ENCODE measurements at regions not wholly inside any gene's neighbourhood (a gene's known extent, or its start where the extent isn't known, plus 50 kb on each side); places are given as distances from the start of the nearest gene placed in this dataset.

DNA sequence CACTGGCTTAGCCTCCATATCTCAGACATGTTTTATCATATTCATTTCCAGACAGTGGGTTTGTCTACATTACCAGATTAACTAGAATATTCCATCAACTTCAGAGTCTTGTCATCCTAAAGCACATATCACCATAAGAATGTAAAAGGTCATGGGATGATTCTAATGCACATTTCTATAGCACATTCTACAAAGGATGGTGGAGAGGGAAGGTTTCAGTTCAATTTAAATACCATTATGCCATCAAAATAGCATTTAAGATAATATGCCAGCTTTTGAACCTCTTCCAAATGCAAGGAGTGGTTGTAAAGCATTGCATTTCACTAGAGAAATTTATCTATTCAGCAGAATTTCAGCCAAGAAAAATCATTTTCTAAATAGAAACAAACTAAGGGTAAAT is 970.5 kb downstream of the TTLL7 start:
- TF ChIP-seq, protein P1, sequence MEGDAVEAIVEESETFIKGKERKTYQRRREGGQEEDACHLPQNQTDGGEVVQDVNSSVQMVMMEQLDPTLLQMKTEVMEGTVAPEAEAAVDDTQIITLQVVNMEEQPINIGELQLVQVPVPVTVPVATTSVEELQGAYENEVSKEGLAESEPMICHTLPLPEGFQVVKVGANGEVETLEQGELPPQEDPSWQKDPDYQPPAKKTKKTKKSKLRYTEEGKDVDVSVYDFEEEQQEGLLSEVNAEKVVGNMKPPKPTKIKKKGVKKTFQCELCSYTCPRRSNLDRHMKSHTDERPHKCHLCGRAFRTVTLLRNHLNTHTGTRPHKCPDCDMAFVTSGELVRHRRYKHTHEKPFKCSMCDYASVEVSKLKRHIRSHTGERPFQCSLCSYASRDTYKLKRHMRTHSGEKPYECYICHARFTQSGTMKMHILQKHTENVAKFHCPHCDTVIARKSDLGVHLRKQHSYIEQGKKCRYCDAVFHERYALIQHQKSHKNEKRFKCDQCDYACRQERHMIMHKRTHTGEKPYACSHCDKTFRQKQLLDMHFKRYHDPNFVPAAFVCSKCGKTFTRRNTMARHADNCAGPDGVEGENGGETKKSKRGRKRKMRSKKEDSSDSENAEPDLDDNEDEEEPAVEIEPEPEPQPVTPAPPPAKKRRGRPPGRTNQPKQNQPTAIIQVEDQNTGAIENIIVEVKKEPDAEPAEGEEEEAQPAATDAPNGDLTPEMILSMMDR (IDR thresholded peaks at IDR 0.05): no peak
- H3K36me3 ChIP-seq: no peaks in the 10 kb centered on the region
- no peaks in the 10 kb centered on the region for H3K27me3 ChIP-seq
- H3K4me1 ChIP-seq: no peaks in the 10 kb centered on the region
- intact Hi-C loops (cut with DNase I): no loop called here
- FAIRE-seq: no peak
- DNase-seq: no peak
- no peaks in the 10 kb centered on the region for H3K9me3 ChIP-seq
- no peak for ATAC-seq
- H3K27ac ChIP-seq: no peak overlapping the region
- no peak overlapping the region for H3K4me3 ChIP-seq

DNA sequence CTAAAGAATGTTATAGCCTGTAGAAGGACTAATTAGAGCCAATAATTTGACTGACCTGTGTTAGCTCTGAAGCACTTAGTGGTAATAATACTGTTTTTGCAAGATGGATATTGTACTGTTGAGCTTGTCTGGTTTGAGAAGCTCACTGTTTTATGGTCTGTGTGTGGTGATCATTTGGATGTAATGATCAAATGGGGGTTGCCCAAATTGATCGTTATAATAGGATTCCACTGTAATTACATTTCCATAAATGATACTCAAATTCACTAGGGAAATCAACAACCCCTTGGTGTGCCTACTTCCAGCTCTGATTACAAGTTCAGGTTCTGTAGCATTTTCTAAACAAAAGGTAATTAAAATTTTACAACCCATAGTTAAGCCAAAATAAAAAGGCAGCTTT is 971.4 kb downstream of the TTLL7 start:
- Histone ChIP-seq H3K36me3 (no peaks in the 10 kb centered on the region), H3K27me3 (no peaks in the 10 kb centered on the region), H3K27ac (no peak overlapping the region), H3K4me3 (no peak overlapping the region), H3K4me1 (no peaks in the 10 kb centered on the region), H3K9me3 (no peaks in the 10 kb centered on the region)
- no peak for ATAC-seq
- intact Hi-C loops (cut with DNase I): no loop called here
- no peak for FAIRE-seq
- DNase-seq: no peak
- TF ChIP-seq, protein P1 (IDR thresholded peaks at IDR 0.05): no peak
- 80 to 82% methylated on average over 1 of the region's 1 CpG for WGBS, 2 donors

DNA sequence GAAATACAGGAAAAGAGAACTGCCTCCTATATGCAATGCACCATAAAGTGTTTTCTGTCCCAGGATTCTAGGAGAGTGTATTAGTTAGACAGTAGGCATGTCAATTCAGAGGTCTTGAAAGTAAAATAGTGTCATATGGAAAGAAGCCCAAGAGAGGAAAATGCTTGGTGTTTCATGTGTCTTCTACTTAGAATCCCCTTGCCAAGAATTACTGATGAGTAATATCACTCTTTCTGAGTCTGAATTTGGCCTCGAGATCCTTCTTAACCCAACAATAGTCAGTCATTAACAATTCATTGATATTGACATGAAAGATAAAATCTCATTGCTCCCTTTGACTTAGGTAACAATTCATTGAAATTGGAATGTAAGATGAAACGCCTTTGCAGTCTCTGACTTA is 972.2 kb downstream of the TTLL7 start:
- no peak overlapping the region for H3K4me3 ChIP-seq
- no peaks in the 10 kb centered on the region for H3K36me3 ChIP-seq
- H3K4me1 ChIP-seq: no peaks in the 10 kb centered on the region
- H3K9me3 ChIP-seq: no peaks in the 10 kb centered on the region
- ATAC-seq (no peak), FAIRE-seq (no peak), DNase-seq (no peak)
- H3K27ac ChIP-seq: no peak overlapping the region
- WGBS, 2 donors: 63 to 74% methylated on average over 2 of the region's 2 CpGs
- TF ChIP-seq, protein P1 (IDR thresholded peaks at IDR 0.05): no peak
- intact Hi-C loops (cut with DNase I): no loop called here
- H3K27me3 ChIP-seq: no peaks in the 10 kb centered on the region

DNA sequence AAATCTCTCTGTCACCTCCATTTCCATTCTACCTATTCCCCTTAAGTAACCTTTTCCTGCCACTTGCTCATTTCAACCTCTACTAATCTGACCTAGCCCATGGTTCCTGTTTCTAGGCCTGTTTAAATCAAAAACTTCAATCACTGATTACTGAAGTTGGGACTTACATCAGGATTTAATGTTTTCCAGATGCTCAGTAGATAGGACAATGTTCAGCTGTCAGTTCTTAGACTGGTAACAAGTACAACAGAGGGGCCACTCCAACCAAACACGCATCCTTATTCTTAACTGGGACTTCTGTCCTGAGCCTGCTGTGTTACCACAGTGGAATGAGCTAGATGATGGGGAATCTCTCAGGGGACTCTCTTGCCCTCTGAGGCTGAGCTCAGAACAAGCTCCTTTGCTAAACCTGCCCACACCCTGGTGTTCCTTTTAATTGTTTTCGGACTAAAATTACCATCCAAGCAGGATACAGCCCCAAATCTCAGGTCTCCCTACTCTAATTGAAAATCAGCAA is 974.6 kb downstream of the TTLL7 start:
- H3K4me1 ChIP-seq: no peaks in the 10 kb centered on the region
- intact Hi-C loops (cut with DNase I): no loop called here
- TF ChIP-seq, protein P1 (IDR thresholded peaks at IDR 0.05): no peak

DNA sequence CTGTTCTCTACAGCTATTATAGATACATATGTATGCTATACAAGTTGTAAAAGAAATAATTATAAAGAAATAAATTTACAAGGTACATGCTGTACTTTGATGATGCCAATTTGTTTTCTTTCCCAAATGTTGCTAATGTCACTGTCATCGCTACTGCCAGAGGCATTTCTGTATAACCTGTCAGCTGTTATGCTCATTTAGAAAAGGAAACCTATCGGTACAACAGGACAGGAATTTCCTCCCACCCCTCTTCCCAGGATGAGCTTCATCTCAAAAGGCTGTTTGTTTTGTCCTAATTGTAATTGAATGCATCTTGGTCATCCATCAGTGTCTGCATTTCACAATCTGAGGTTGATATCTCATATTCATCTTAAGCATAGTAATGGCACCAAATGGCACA is 975.7 kb downstream of the TTLL7 start:
- ATAC-seq (no peak), DNase-seq (no peak), FAIRE-seq (no peak)
- intact Hi-C loops (cut with DNase I): no loop called here
- H3K27me3 ChIP-seq: no peaks in the 10 kb centered on the region
- no peak overlapping the region for H3K4me3 ChIP-seq
- H3K27ac ChIP-seq: no peak overlapping the region
- no peaks in the 10 kb centered on the region for H3K36me3 ChIP-seq
- WGBS, 2 donors: 90 to 93% methylated on average over 2 of the region's 2 CpGs
- no peaks in the 10 kb centered on the region for H3K9me3 ChIP-seq
- TF ChIP-seq, protein P1 (IDR thresholded peaks at IDR 0.05): no peak
- no peaks in the 10 kb centered on the region for H3K4me1 ChIP-seq

More for the DNA sequence above, 974.6 kb downstream of the TTLL7 start:
- Histone ChIP-seq H3K36me3 (no peaks in the 10 kb centered on the region), H3K4me3 (no peak overlapping the region), H3K27ac (no peak overlapping the region), H3K27me3 (no peaks in the 10 kb centered on the region), H3K9me3 (no peaks in the 10 kb centered on the region)
- DNase-seq: no peak
- no peak for FAIRE-seq
- no peak for ATAC-seq
- WGBS, 2 donors: 84 to 93% methylated on average over 2 of the region's 2 CpGs

Measured in pancreas (tissue), 10 donors.